ENCODE measurements at regions not wholly inside any gene's neighbourhood (a gene's known extent, or its start where the extent isn't known, plus 50 kb on each side); places are given as distances from the start of the nearest gene placed in this dataset.

GRCh38 chr5:31137676-31138075 lies 55.8 kb upstream of the CDH6 start:
- intact Hi-C loops (cut with DNase I; ENCODE audit: low total_unique reads) (no loop called here), in situ Hi-C loops (cut with MboI; ENCODE audit: low pct_ligation_motif_present in 1 of 4, low pct_unique_long_range_greater_than_20kb in 1 of 4, low sequenced_read_pairs in 3 of 4) (no loop called here)
- Histone ChIP-seq H3K4me1 (no peaks in the 10 kb centered on the region), H3K4me3 (no peak overlapping the region), H3K27ac (no peak overlapping the region), H3K9me3 (no peaks in the 10 kb centered on the region), H3K36me3 (no peaks in the 10 kb centered on the region), H3K27me3 (no peaks in the 10 kb centered on the region)
- DNase-seq: no peak
- TF ChIP-seq CTCF (IDR thresholded peaks at IDR 0.05): no peak
- no peak for TF ChIP-seq POLR2AphosphoS5 (IDR thresholded peaks at IDR 0.05)
- TF ChIP-seq EP300 (IDR thresholded peaks at IDR 0.05; ENCODE audit: low read depth): no peak
- TF ChIP-seq POLR2A (IDR thresholded peaks at IDR 0.05): no peak
- WGBS, 2 donors (ENCODE audit: low coverage in 1 of 2): 69 to 86% methylated on average over 2 of the region's 2 CpGs

DNA sequence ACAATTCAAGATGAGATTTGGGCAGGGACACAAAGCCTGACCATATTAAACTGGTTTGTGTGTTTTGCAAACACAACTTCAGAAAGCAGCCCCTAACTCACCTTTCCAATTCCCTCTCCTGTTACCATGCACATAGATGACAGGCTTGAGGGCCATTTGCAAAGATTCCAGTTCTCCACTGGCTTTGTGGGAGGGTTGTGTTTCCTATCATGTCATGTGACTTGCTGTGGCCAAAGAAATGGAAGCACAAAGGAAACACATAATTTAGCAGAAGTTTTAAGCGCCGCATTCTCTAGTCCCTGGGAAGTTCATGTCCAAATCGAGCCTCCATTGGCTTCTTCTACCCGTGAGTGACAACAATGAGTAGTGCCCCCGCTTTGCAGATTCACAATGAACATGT lies 57.9 kb upstream of the CDH6 start:
- Histone ChIP-seq H3K27ac (no peak overlapping the region), H3K36me3 (no peaks in the 10 kb centered on the region), H3K4me3 (no peak overlapping the region), H3K4me1 (no peaks in the 10 kb centered on the region), H3K9me3 (no peaks in the 10 kb centered on the region), H3K27me3 (no peaks in the 10 kb centered on the region)
- no peak for TF ChIP-seq EP300 (IDR thresholded peaks at IDR 0.05; ENCODE audit: low read depth)
- no peak for TF ChIP-seq CTCF (IDR thresholded peaks at IDR 0.05)
- TF ChIP-seq POLR2A (IDR thresholded peaks at IDR 0.05): no peak
- TF ChIP-seq POLR2AphosphoS5 (IDR thresholded peaks at IDR 0.05): no peak
- in situ Hi-C loops (cut with MboI; ENCODE audit: low pct_ligation_motif_present in 1 of 4, low pct_unique_long_range_greater_than_20kb in 1 of 4, low sequenced_read_pairs in 3 of 4): no loop called here
- intact Hi-C loops (cut with DNase I; ENCODE audit: low total_unique reads): no loop called here
- no peak for DNase-seq
- WGBS, 2 donors (ENCODE audit: low coverage in 1 of 2): 86 to 93% methylated on average over 5 of the region's 5 CpGs

GRCh38 chr5:31133488-31133887 lies 60.0 kb upstream of the CDH6 start:
- H3K4me1 ChIP-seq: no peaks in the 10 kb centered on the region
- WGBS, 2 donors (ENCODE audit: low coverage in 1 of 2): 56 to 60% methylated on average over 4 of the region's 4 CpGs
- DNase-seq: no peak
- no peaks in the 10 kb centered on the region for H3K36me3 ChIP-seq
- intact Hi-C loops (cut with DNase I; ENCODE audit: low total_unique reads) (no loop called here), in situ Hi-C loops (cut with MboI; ENCODE audit: low pct_ligation_motif_present in 1 of 4, low pct_unique_long_range_greater_than_20kb in 1 of 4, low sequenced_read_pairs in 3 of 4) (no loop called here)
- no peaks in the 10 kb centered on the region for H3K9me3 ChIP-seq
- TF ChIP-seq CTCF (IDR thresholded peaks at IDR 0.05) (no peak), POLR2AphosphoS5 (IDR thresholded peaks at IDR 0.05) (no peak), POLR2A (IDR thresholded peaks at IDR 0.05) (no peak), EP300 (IDR thresholded peaks at IDR 0.05; ENCODE audit: low read depth) (no peak)
- H3K27me3 ChIP-seq: no peaks in the 10 kb centered on the region
- H3K4me3 ChIP-seq: no peak overlapping the region
- no peak overlapping the region for H3K27ac ChIP-seq

GRCh38 chr5:31131381-31131891 lies 62.0 kb upstream of the CDH6 start:
- H3K27me3 ChIP-seq: no peaks in the 10 kb centered on the region
- H3K36me3 ChIP-seq: no peaks in the 10 kb centered on the region
- no peak overlapping the region for H3K27ac ChIP-seq
- in situ Hi-C loops (cut with MboI; ENCODE audit: low pct_ligation_motif_present in 1 of 4, low pct_unique_long_range_greater_than_20kb in 1 of 4, low sequenced_read_pairs in 3 of 4): no loop called here
- no peak for TF ChIP-seq POLR2AphosphoS5 (IDR thresholded peaks at IDR 0.05)
- no peak for TF ChIP-seq POLR2A (IDR thresholded peaks at IDR 0.05)
- TF ChIP-seq EP300 (IDR thresholded peaks at IDR 0.05; ENCODE audit: low read depth): no peak
- TF ChIP-seq CTCF (IDR thresholded peaks at IDR 0.05): no peak
- H3K9me3 ChIP-seq: peaks cover 0 to 3% of the 10 kb centered on the region in 2 donors
- intact Hi-C loops (cut with DNase I; ENCODE audit: low total_unique reads): no loop called here
- no peak for DNase-seq
- WGBS, 2 donors (ENCODE audit: low coverage in 1 of 2): 79 to 86% methylated on average over 10 of the region's 10 CpGs
- no peaks in the 10 kb centered on the region for H3K4me1 ChIP-seq
- H3K4me3 ChIP-seq: no peak overlapping the region
